HG03520 (cell line): ENCODE measurements at regions not wholly inside any gene's neighbourhood (a gene's known extent, or its start where the extent isn't known, plus 50 kb on each side); places are given as distances from the start of the nearest gene placed in this dataset.
"Not testable (repeated sequence)": the region's sequence is repeated elsewhere in the genome, so short reads cannot be mapped to it uniquely, and the experiment has no call there.

Experiments
- ATAC-seq: cut with Tn5 transposase; IDR thresholded peaks from one replicate; pipeline ENCODE4 v1.9.1; 2021; ENCODE audit warnings: mild to moderate bottlenecking, moderate library complexity; ENCODE audit not compliant: unreplicated experiment

DNA sequence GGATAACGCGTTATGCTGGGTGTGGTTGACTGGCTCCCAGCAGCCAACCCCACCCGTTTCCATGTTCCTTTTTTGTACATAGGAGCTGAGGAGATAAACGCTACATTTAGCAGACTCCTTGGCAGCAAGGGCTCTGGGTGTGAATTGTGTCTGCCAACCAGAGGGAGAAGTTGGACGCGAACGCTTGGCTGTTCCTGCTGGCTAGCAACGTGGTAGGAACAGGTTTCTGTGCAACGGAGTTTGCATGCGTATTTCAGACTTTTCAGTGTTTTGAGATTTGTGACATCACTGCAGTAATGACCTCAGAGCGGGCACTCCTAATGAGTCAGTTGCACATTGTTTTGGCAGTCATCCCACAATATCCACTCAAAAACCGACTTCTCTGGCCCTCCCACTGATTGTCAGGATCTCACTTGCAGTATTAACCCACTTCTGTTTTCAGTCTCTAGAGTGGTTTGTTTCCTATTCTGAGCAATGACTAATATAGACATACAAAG lies 98.7 kb upstream of the RGS1 start:
- peak; percentile 79 for ATAC-seq

GRCh38 chr1:192477630-192478029 lies 97.9 kb upstream of the RGS1 start:
- ATAC-seq = no peak

DNA sequence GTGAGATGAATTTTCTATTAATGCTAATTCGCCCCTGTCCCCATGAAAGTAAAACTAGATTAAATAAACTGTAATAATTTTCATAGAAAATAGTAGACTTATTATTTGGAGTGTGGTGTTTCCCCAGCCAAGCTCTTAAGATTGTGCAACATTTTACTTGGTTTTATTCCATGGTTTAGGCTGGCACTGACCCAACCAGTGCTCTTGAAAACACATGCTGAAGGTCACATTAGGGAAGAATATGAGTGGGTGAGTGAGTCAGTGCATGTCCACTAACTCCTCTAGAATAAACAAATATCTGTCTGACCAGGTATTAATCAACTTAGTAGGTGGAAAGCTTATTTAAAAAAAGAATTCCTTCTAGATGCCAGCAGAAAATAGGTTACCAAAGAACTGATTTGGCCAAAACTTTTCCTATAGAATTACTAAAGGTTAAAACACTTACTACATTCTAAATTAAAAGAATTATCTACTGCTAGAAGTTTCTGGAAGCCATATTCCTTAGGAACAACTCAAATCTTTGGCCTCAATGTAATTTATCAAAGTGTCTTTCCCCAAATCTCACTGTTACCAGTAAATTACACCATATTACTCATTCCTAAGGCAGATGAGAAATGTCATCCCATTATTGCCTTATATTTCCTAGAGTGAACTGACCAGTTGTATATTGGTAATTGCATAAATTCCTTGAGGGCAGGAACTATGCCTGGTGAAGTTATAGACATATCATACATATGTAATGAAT lies 89.7 kb upstream of the RGS1 start:
- ATAC-seq = no peak

DNA sequence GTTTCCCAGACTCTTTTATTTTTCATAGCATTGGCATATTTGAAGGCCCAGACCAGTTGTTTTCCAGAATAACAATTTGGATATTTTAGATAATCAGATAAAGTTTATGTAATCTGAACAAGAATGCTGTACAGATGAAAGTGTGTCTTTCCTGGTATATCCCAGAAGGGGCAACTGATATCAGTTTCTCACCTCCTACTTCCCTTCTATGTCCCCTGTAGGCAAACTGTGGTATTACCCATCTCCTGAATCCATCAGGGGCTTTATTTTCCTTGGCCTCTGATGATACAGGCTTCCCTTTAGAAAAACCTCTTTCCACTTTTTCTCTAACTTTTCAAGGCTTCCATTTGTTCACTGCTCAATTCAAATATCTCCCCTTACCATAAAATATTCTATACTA lies 87.5 kb upstream of the RGS1 start:
- no peak for ATAC-seq

DNA sequence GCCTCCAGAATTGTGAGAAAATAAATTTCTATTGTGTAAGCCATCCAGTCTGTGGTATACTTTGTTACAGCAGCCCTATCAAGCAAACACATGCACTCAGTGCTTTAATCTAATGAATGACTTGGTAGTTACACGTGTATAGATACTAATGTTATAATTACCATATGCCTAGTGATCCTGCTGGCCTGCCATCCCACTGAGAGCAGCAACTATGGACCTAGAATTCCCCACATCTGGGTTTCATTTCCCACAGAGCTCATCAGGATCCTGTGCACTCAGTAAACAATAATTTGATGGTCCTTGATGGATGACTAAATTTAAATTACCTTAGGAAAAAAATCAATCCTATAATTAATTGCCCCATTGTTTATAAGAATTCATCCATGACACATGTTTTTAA lies 86.5 kb upstream of the RGS1 start:
- ATAC-seq = no peak

GRCh38 chr1:192489748-192490147 lies 85.8 kb upstream of the RGS1 start:
- ATAC-seq = peak; percentile 93

GRCh38 chr1:192491804-192492554 lies 83.6 kb upstream of the RGS1 start:
- ATAC-seq = no peak

DNA sequence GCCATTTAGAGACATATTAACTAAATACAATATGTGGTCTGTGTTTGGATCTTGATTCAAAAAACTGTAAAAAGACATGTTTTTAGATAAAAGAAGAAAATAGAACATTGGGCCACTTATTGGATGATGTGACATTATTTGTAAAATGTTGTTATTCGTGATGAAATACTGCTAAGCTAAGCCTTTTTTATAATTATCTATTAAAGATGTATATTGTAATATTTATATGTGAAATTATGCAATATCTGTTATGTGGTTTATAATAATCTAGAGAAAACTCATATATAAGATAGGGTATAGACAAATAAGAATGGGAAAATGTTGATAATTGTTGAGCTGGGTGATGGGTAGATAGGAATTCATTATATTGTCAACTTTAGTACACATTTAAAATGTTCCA lies 82.0 kb upstream of the RGS1 start:
- ATAC-seq = no peak

DNA sequence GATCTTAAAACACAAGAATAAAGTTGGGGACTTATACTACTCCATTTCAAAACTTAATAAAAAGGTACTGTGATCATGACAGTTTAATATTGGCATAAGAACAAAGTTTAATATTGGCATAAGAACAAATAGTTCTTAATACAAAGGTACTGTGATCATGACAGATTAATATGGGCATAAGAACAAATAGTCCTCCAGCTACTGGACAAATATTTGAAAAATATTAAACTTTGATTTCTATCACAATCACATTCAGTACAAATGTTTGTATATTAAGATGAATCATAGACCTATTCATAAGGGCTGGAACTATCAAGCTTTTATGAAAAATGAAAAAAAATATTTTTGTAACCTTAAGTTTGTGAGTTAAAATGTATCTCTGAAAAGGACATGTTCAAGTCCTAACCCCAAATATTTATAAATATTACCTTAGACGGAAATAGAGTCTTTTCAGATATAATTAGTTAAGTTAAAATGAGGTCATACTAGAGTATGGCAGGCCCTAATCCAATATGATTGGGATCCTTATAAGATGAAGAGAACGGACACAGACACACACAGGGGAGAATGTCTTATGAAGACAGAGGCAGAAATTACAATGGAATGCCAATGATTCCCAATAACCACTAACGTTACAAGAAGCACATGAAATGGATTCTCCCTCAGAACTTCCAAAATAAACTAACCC lies 79.1 kb upstream of the RGS1 start:
- no peak for ATAC-seq

GRCh38 chr1:192497214-192497794 lies 78.3 kb upstream of the RGS1 start:
- no peak for ATAC-seq

DNA sequence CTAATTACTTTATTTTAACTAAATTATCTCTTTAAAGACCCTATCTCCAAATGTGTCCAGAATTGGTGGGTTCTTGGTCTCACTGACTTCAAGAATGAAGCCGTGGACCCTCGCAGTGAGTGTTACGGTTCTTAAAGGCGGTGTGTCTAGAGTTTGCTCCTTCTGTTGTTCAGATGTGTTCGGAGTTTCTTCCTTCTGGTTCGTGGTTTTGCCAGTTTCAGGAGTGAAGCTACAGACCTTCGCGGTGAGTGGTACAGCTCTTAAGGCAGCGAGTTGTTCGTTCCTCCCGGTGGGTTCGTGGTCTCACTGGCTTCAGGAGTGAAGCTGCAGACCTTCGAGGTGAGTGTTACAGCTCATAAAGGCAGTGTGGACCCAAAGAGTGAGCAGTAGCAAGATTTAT lies 77.5 kb upstream of the RGS1 start:
- not testable (repeated sequence) for ATAC-seq

DNA sequence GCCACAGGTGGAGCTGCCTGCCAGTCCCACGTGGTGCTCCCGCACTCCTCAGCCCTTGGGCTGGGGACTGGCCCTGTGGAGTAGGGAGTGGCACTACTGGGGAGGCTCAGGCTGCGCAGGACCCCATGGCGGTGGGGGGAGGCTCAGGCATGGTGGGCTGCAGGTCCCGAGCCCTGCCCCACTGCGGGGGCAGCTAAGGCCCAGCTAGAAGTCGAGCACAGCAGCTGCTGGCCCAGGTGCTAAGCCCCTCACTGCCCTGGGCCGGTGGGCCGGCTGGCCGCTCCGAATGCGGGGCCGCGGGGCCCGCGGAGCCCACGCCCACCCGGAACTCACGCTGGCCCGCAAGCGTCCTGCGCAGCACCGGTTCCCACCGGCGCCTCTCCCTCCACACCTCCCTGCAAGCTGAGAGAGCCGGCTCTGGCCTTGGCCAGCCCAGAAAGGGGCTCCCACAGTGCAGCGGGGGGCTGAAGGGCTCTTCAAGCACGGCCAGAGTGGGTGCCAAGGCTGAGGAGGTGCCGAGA lies 76.5 kb upstream of the RGS1 start:
- not testable (repeated sequence) for ATAC-seq

DNA sequence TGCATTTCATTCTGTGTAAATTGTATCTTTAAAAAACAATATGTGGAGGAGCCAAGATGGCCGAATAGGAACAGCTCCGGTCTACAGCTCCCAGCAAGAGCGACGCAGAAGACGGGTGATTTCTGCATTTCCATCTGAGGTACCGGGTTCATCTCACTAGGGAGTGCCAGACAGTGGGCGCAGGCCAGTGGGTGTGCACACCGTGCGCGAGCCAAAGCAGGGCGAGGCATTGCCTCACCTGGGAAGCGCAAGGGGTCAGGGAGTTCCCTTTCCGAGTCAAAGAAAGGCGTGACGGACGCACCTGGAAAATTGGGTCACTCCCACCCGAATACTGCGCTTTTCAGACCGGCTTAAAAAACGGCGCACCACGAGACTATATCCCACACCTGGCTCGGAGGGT lies 75.0 kb upstream of the RGS1 start:
- ATAC-seq = not testable (repeated sequence)

DNA sequence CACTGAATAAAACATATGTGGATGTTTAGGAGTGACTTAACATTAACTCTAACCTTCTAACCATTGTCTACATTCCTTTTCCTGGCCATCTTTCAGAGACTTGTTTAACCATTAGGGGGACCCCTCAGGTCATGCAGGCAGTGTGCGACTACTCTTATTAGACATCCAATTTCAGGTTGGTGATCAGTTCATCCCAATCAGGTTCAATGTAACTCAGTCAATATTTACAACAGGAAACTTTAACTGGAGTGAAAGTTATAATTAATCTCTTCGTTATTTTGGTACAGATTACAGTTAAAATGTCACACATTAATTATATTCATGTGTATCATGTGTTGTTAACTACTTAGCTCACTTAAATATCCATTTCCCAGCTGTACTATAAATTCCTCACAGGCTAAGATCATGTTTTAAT lies 68.8 kb upstream of the RGS1 start:
- peak; percentile 97 for ATAC-seq

- ATAC-seq = no peak
Measured at GRCh38 chr1:192512426-192513162, 63.0 kb upstream of the RGS1 start.

DNA sequence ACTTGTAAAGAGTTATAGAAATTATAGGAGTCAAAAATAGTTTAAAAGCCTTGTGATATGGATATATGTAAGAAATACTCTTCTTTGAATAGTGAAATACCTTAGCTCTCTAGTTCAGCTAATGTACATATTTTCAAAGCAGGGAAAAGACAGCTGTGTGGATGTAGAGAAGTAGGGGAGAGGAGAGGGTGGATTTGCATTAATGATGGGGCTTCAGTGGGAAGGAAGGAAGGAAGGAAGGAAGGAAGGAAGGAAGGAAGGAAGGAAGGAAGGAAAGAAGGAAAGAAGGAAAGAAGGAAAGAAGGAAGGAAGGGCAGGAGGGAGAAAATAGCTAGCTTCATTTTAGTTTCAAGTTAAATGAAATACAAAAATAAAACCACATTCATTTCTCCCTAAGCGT lies 62.4 kb upstream of the RGS1 start:
- ATAC-seq = no peak

DNA sequence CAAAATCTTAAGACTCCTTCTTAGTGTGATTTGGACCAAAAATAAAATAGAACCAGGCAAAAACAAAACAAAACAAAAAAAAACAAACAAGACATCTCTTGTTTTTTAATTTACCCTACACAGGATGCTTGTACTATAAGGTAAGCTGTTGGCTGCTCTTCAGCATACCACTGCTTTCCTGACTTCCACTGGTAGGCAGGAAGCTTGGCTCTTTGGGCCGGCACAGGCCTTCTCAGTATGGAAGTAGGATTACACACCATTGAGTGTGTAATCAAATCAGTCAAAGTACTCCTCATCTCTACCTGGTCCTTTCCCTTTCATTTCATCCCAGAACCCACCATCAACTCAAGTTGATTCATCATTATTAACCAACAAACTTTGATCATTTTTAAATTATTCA lies 61.9 kb upstream of the RGS1 start:
- ATAC-seq = no peak

GRCh38 chr1:192516776-192517297 lies 58.7 kb upstream of the RGS1 start:
- peak; percentile 97 for ATAC-seq

DNA sequence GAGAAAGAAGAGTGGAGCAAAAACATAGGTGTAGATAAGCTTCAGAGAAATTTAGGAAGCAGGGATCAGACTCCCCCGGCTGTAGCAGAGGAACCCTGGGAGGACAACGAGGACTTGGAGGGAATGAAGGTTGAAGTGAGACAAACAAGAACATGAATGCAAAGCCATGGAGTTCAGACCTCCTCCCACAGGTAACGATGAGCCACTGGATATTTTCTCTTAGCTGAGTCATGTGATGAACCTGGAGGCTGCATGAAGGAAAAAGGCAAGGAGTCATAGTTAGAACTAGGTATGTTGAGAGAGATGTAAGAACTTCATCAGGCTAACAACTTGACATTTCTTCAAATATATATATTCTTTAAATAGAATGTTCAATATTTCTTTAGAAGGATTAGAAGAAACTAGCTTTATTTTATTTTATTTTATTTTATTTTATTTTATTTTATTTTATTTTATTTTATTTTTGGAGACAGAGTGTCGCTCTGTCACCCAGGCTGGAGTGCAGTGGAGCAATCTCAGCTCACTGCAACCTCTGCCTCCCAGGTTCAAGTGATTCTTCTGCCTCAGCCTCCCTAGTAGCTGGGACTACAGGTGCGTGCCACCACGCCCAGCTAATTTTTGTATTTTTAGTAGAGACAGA lies 57.7 kb upstream of the RGS1 start:
- ATAC-seq = not testable (repeated sequence)

GRCh38 chr1:192518700-192519099 lies 56.9 kb upstream of the RGS1 start:
- ATAC-seq = peak; percentile 51
